Transverse colon (tissue), 4 donors: ENCODE measurements at regions not wholly inside any gene's neighbourhood (a gene's known extent, or its start where the extent isn't known, plus 50 kb on each side); places are given as distances from the start of the nearest gene placed in this dataset.

ENCODE experiments used
- DNase-seq: peaks from one replicate; pipeline ENCODE4 v3.0.0-alpha.2; 2019
- H3K27ac ChIP-seq, 4 donors: fragments of 200-600 bp; sonication (generic); 2 replicates each; pipeline ENCODE4 v1.5.1; 2016 to 2018; ENCODE audit warnings: inconsistent platforms in 4 of 4
- H3K27me3 ChIP-seq: fragments of 200-600 bp; sonication (generic); 2 replicates; pipeline ENCODE4 v1.5.1; 2017; ENCODE audit warnings: inconsistent platforms
- H3K36me3 ChIP-seq, 4 donors: fragments of 200-600 bp; sonication (generic); 2 replicates each; pipeline ENCODE4 v1.5.1; 2017 to 2019; ENCODE audit warnings: inconsistent platforms in 4 of 4
- H3K4me1 ChIP-seq, 4 donors: fragments of 200-600 bp; sonication (generic); 2 replicates each; pipeline ENCODE4 v1.5.1; 2017 to 2020; ENCODE audit warnings: inconsistent platforms in 4 of 4
- H3K4me3 ChIP-seq, 4 donors: fragments of 200-600 bp; sonication (generic); 1 replicate in 1 of 4; 2 replicates in 3 of 4; pipeline versions ENCODE4 v1.5.1 to v1.6.1; 2017 to 2019; ENCODE audit warnings: inconsistent platforms in 4 of 4
- H3K9me3 ChIP-seq, 2 donors: fragments of 200-600 bp; sonication (generic); 2 replicates each; pipeline ENCODE4 v1.5.1; 2017 to 2019; ENCODE audit warnings: inconsistent platforms in 2 of 2
- EP300 ChIP-seq: sonication (generic); formaldehyde crosslinking; IDR thresholded peaks from one replicate; pipeline ENCODE4 v1.6.1; 2017; ENCODE audit warnings: antibody characterized with exemption, low read depth
- POLR2A ChIP-seq: fragments of 450-650 bp; IDR thresholded peaks from one replicate; pipeline ENCODE4 v1.6.1; 2016; ENCODE audit warnings: antibody characterized with exemption, mild to moderate bottlenecking, moderate library complexity
- POLR2AphosphoS5 ChIP-seq, 3 donors: sonication (generic); formaldehyde crosslinking; IDR thresholded peaks; one replicate each; pipeline ENCODE4 v1.6.1; 2016; ENCODE audit warnings: antibody characterized with exemption in 3 of 3
- WGBS, 2 donors: methylation state at CpG; one replicate each; pipeline ENCODE4 v1.1.5; 2018; ENCODE audit warnings: low coverage in 1 of 2; 5-methylcytosine and 5-hydroxymethylcytosine counted together
- in situ Hi-C, 4 donors: fragments of 200-750 bp; cut with MboI; loops; one replicate each; pipeline versions ENCODE4 v1.15.0 to v1.15.1; 2017; ENCODE audit warnings: low sequenced_read_pairs in 3 of 4, low pct_ligation_motif_present in 1 of 4, low pct_unique_long_range_greater_than_20kb in 1 of 4
- intact Hi-C: fragments of 100-400 bp; cut with DNase I; formaldehyde crosslinking; loops from one replicate; pipeline ENCODE4 v1.15.1; 2023; ENCODE audit warnings: low total_unique reads
- TF ChIP-seq, protein P1 (sequence below), 5 experiments: fragments of 200-600 bp in 3 of 5; fragments of 450-650 bp in 2 of 5; sonication (generic) in 3 of 5; IDR thresholded peaks; 1 replicate in 2 of 5; 2 replicates in 3 of 5; pipeline ENCODE4 v1.5.1; 2016 to 2017; ENCODE audit warnings: antibody characterized with exemption in 5 of 5, inconsistent platforms in 3 of 5, mild to moderate bottlenecking in 2 of 5, moderate library complexity in 1 of 5

DNA sequence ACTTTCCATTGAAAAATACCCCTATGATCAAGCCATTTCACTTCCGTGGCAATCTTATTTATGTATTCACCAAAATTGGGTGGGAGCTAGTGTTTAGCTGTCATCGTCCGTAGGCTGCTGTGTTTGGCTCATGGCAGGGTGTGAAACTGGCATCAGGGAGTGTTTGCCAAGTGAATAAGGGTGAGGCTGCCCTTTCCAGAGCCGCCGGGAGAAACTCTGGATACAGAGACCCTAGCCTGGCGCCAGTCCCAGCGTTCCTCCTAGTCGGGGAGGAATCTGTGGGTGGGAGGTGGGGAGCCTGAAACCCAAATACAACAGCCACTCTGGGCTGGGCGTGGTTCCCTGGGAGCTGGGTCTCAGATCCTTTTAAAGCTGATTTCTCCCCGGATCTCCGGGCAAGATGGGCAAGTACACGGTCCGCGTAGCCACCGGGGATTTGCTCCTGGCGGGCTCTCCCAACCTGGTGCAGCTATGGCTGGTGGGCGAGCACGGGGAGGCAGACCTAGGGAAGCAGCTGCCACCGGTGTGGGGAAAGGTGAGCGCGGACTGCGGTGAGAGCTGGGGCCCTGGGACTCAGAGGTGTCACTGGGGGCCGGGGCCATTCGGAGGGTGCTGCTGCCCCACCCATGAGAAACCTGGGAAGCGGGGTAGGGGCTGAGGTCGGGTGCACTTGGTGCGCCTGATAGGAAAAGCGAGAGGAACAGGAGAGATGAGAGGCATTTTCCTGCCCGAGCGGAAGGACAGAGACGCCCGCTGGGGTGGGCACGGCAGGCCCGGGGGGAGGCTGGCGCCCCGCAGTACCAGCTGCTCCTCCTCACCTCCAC, 62.1 kb upstream of the TEKT1 start:
- WGBS, 2 donors, result 34 to 71% methylated on average over 1 to 36 of the region's 36 CpGs
- intact Hi-C loops (no loop called here), in situ Hi-C loops (no loop called here)
- Histone ChIP-seq H3K27ac (no peak overlapping the region), H3K9me3 (no peaks in the 10 kb centered on the region), H3K36me3 (no peaks in the 10 kb centered on the region), H3K27me3 (peaks cover 79% of the 10 kb centered on the region), H3K4me1 (peaks cover 0 to 5% (median 0%) of the 10 kb centered on the region in 4 donors), H3K4me3 (no peak overlapping the region)
- no peak for DNase-seq
- no peak for TF ChIP-seq EP300
- no peak for TF ChIP-seq POLR2AphosphoS5 (IDR thresholded peaks at IDR 0.05)
- TF ChIP-seq POLR2A, result no peak
- TF ChIP-seq, protein P1, sequence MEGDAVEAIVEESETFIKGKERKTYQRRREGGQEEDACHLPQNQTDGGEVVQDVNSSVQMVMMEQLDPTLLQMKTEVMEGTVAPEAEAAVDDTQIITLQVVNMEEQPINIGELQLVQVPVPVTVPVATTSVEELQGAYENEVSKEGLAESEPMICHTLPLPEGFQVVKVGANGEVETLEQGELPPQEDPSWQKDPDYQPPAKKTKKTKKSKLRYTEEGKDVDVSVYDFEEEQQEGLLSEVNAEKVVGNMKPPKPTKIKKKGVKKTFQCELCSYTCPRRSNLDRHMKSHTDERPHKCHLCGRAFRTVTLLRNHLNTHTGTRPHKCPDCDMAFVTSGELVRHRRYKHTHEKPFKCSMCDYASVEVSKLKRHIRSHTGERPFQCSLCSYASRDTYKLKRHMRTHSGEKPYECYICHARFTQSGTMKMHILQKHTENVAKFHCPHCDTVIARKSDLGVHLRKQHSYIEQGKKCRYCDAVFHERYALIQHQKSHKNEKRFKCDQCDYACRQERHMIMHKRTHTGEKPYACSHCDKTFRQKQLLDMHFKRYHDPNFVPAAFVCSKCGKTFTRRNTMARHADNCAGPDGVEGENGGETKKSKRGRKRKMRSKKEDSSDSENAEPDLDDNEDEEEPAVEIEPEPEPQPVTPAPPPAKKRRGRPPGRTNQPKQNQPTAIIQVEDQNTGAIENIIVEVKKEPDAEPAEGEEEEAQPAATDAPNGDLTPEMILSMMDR (IDR thresholded peaks at IDR 0.05), result no peak

DNA sequence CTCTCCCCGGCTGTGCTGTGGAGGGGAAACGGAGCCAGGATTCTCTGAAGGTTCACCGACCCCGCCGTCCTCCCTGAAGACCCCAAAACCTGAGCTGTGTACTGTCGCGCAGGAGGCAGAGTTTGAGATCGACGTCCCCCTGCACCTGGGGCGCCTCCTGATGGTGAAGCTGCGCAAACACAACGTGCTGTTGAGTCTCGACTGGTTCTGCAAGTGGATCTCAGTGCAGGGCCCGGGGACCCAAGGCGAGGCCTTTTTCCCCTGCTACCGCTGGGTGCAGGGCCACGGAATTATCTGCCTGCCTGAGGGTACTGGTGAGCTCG, 62.6 kb upstream of the TEKT1 start:
- Histone ChIP-seq H3K4me1 (peaks cover 0 to 5% (median 0%) of the 10 kb centered on the region in 4 donors), H3K9me3 (no peaks in the 10 kb centered on the region), H3K36me3 (no peaks in the 10 kb centered on the region), H3K4me3 (no peak overlapping the region), H3K27me3 (peaks cover 79% of the 10 kb centered on the region), H3K27ac (no peak overlapping the region)
- DNase-seq, result no peak
- WGBS, 2 donors, result 33 to 36% methylated on average over 3 to 18 of the region's 18 CpGs
- intact Hi-C loops, result no loop called here
- in situ Hi-C loops, result no loop called here
- TF ChIP-seq POLR2A (no peak), EP300 (no peak), POLR2AphosphoS5 (IDR thresholded peaks at IDR 0.05) (no peak)
- TF ChIP-seq, protein P1 (IDR thresholded peaks at IDR 0.05), result no peak

DNA sequence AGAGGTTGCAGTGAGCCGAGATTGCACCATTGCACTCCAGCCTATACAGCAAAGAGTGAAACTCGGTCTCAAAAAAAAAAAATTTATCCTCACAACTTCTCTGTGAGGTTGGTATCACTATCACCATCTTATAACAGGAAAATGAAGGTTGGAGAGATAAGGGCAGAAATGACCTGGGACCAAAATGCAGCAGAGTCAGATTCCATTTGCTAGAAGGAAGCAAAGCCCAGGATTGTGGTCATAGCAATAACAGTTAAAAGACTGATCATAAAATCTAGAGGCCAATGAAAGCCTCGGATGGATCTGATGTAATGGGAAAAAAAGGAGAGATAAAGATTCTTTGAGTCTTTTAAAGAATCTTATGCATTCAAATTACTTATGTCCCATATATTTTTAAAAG, 69.6 kb upstream of the TEKT1 start:
- intact Hi-C loops (no loop called here), in situ Hi-C loops (loop anchor here in 3 of 4 donors (25.0 kb wide), 2 partner anchors 236 to 261 kb away; no protein-coding TSS in a partner anchor)
- Histone ChIP-seq H3K27me3 (peaks cover 11% of the 10 kb centered on the region), H3K27ac (no peak overlapping the region), H3K4me1 (no peaks in the 10 kb centered on the region), H3K4me3 (no peak overlapping the region), H3K9me3 (no peaks in the 10 kb centered on the region), H3K36me3 (no peaks in the 10 kb centered on the region)
- TF ChIP-seq, protein P1 (IDR thresholded peaks at IDR 0.05), result no peak
- TF ChIP-seq POLR2A (no peak), EP300 (no peak), POLR2AphosphoS5 (IDR thresholded peaks at IDR 0.05) (no peak)
- WGBS, 2 donors, result 60 to 65% methylated on average over 1 to 3 of the region's 3 CpGs
- no peak for DNase-seq

DNA sequence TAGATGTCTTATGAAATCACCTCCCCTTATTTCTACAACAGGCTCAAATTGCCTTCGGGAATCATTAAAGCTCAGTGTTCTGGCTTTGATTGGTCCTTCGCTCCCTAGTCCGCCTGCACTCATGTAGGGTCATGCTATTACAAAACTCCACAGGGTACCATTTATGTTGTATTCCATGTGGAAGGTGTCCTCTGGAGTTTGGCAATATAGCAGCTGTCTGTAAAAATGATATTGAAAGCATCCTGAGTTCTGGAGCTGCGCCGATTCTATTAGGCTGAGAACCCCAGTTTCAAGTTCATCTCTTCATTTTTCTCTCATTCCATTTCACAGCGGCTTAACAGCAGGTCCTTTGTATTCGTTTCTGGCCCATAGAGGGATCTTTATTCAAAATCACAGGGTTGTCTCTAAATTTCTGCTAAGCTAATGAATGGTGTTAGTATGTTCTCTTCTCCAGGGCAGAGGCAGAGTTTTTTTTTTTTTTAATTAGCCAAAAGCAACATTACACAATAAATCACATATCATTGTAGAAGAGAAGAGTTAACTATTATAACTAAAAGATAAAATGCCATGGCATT, 71.9 kb upstream of the TEKT1 start:
- no peak for TF ChIP-seq EP300
- TF ChIP-seq, protein P1 (IDR thresholded peaks at IDR 0.05), result no peak
- TF ChIP-seq POLR2A, result no peak
- TF ChIP-seq POLR2AphosphoS5 (IDR thresholded peaks at IDR 0.05), result no peak
- H3K4me1 ChIP-seq, result no peaks in the 10 kb centered on the region
- no peaks in the 10 kb centered on the region for H3K27me3 ChIP-seq
- intact Hi-C loops, result no loop called here
- WGBS, 2 donors, result 86 to 88% methylated on average over 5 to 7 of the region's 7 CpGs
- in situ Hi-C loops, result loop anchor here in 3 of 4 donors (25.0 kb wide), 2 partner anchors 234 to 259 kb away; no protein-coding TSS in a partner anchor
- no peak for DNase-seq
- H3K4me3 ChIP-seq, result no peak overlapping the region
- no peaks in the 10 kb centered on the region for H3K36me3 ChIP-seq
- H3K27ac ChIP-seq, result no peak overlapping the region
- no peaks in the 10 kb centered on the region for H3K9me3 ChIP-seq
